ENCODE measurements at regions not wholly inside any gene's neighbourhood (a gene's known extent, or its start where the extent isn't known, plus 50 kb on each side); places are given as distances from the start of the nearest gene placed in this dataset.

DNA sequence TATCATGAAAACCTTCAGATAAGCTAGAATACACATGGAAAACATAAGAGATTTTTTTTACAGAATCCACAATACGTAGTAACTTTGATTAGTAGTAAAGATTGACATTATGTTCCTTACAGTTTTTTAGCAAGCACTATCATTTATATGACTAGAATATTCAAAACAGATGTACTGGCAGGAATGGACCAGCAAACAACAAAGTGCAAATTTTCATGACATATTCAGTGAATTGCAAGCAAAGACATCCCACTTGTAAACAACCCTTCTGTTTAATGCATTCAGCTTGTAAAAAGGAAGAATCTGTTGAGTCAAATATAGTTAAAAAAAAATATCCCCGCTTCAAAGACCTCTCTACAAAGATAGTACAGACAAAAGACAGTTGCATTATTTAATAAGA is 403.7 kb upstream of the TRAM1L1 start:
- TF ChIP-seq CTCF (conservative IDR thresholded peaks at IDR 0.05) = no peak
- no peak overlapping the region for H3K4ac ChIP-seq (ENCODE audit: low read depth, low read length)
- no peaks in the 10 kb centered on the region for H3K9me3 ChIP-seq (ENCODE audit: control insufficient read depth, low read depth, low read length)
- H3K4me1 ChIP-seq (ENCODE audit: insufficient read depth, low read length) = no peaks in the 10 kb centered on the region
- H3K4me2 ChIP-seq (ENCODE audit: insufficient read depth, insufficient read length, low read length) = no peak overlapping the region
- no peaks in the 10 kb centered on the region for H3K79me2 ChIP-seq (ENCODE audit: insufficient read depth, low read length)
- H3K14ac ChIP-seq (ENCODE audit: insufficient read depth, low read length) = no peak overlapping the region
- H2BK15ac ChIP-seq (ENCODE audit: low read depth, low read length) = no peak overlapping the region
- no peaks in the 10 kb centered on the region for H3K27me3 ChIP-seq (ENCODE audit: insufficient read depth, low read length)
- no peaks in the 10 kb centered on the region for H4K20me1 ChIP-seq (ENCODE audit: control insufficient read depth, insufficient read depth, insufficient read length)
- no peaks in the 10 kb centered on the region for H3K27me3 Mint-ChIP-seq (ENCODE audit: low read depth)
- H3T11ph ChIP-seq (ENCODE audit: low read length) = no peak overlapping the region
- no peaks in the 10 kb centered on the region; a peak in 1 of 5 replicates for H3K9me3 Mint-ChIP-seq
- no peak overlapping the region for H3K27ac Mint-ChIP-seq
- no CpG with 5 or more reads among the region's 2 CpGs for WGBS (ENCODE audit: extremely low coverage, insufficient read length, low lambda C conversion rate)
- no peak overlapping the region for H4K5ac ChIP-seq (ENCODE audit: insufficient read length, low read depth, low read length)
- no peak overlapping the region for H3K23ac ChIP-seq (ENCODE audit: insufficient read length, low read depth, low read length)
- peaks cover 10 to 11% of the 10 kb centered on the region in 2 experiments for H3K4me1 Mint-ChIP-seq
- no peak overlapping the region for H3K18ac ChIP-seq (ENCODE audit: insufficient read length, low read depth, low read length)
- no peak overlapping the region for H2BK120ac ChIP-seq (ENCODE audit: low read depth, low read length, poor library complexity, severe bottlenecking)
- no peak overlapping the region for H2BK12ac ChIP-seq (ENCODE audit: insufficient read length, low read depth, low read length)
- no peak overlapping the region for H4K8ac ChIP-seq (replicated peaks; ENCODE audit: insufficient read length, low read depth, low read length)
- no peaks in the 10 kb centered on the region for H3K79me1 ChIP-seq (ENCODE audit: insufficient read depth, low read depth, low read length, poor library complexity, severe bottlenecking)
- no peak overlapping the region for H2AFZ ChIP-seq (ENCODE audit: low read length)
- no peak overlapping the region for H2BK20ac ChIP-seq (ENCODE audit: low read depth, low read length, poor library complexity, severe bottlenecking)
- H3K4me3 Mint-ChIP-seq = no peak overlapping the region
- no peak overlapping the region for H3K27ac ChIP-seq (ENCODE audit: insufficient read length, low read depth, low read length)
- no peak overlapping the region for H3K56ac ChIP-seq (ENCODE audit: insufficient read length, low read depth, low read length)
- H4K91ac ChIP-seq (ENCODE audit: insufficient read length, low read depth, low read length) = no peak overlapping the region
- no peaks in the 10 kb centered on the region for H3K36me3 Mint-ChIP-seq (ENCODE audit: insufficient read depth in 1 of 3, low read depth in 3 of 3)
- no peak overlapping the region for H2AK5ac ChIP-seq (ENCODE audit: insufficient read length, low read length)
- no peak overlapping the region for H2BK5ac ChIP-seq (ENCODE audit: insufficient read length, low read length)
- no peaks in the 10 kb centered on the region for H3K23me2 ChIP-seq (ENCODE audit: insufficient read length, low read depth, low read length, poor library complexity, severe bottlenecking)
- H3K9ac ChIP-seq (ENCODE audit: extremely low read depth, insufficient read length, low read length) = no peak overlapping the region
- no peak for DNase-seq

All from H9 (cell line).